Central memory CD4-positive, alpha-beta T cell (primary cell): ENCODE measurements at regions not wholly inside any gene's neighbourhood (a gene's known extent, or its start where the extent isn't known, plus 50 kb on each side); places are given as distances from the start of the nearest gene placed in this dataset.

Experiments used
- DNase-seq: peaks from one replicate; pipeline ENCODE4 v3.0.0; 2022

GRCh38 chr6:137434640-137435039 is 59.6 kb downstream of the OLIG3 start:
- no peak for DNase-seq

- DNase-seq = no peak
Observed at GRCh38 chr6:137432054-137432611, 62.1 kb downstream of the OLIG3 start.

- DNase-seq = no peak
Observed at GRCh38 chr6:137430954-137431353, 63.2 kb downstream of the OLIG3 start.

- DNase-seq = no peak
Observed at GRCh38 chr6:137427656-137428290, 66.4 kb downstream of the OLIG3 start.

- DNase-seq = no peak
Observed at GRCh38 chr6:137426007-137426689, 68.0 kb downstream of the OLIG3 start.

- DNase-seq = no peak
Observed at GRCh38 chr6:137424251-137424650, 69.9 kb downstream of the OLIG3 start.

GRCh38 chr6:137423451-137424168 is 70.6 kb downstream of the OLIG3 start:
- DNase-seq = no peak

- no peak for DNase-seq
Observed at GRCh38 chr6:137417396-137417795, 76.8 kb downstream of the OLIG3 start.

GRCh38 chr6:137416376-137417109 is 77.7 kb downstream of the OLIG3 start:
- DNase-seq = no peak

- no peak for DNase-seq
Observed at GRCh38 chr6:137415834-137416190, 78.4 kb downstream of the OLIG3 start.

GRCh38 chr6:137415127-137415833 is 78.9 kb downstream of the OLIG3 start:
- DNase-seq = peak; percentile 63

GRCh38 chr6:137414599-137414998 is 79.6 kb downstream of the OLIG3 start:
- DNase-seq = no peak

GRCh38 chr6:137413482-137413881 is 80.7 kb downstream of the OLIG3 start:
- DNase-seq = no peak

GRCh38 chr6:137412562-137412961 is 81.6 kb downstream of the OLIG3 start:
- DNase-seq = no peak

GRCh38 chr6:137409266-137409777 is 84.9 kb downstream of the OLIG3 start:
- no peak for DNase-seq

GRCh38 chr6:137407816-137408215 is 86.4 kb downstream of the OLIG3 start:
- DNase-seq = no peak

- DNase-seq = no peak
Observed at GRCh38 chr6:137405806-137406205, 88.4 kb downstream of the OLIG3 start.

GRCh38 chr6:137403855-137404254 is 90.3 kb downstream of the OLIG3 start:
- no peak for DNase-seq

GRCh38 chr6:137403443-137403842 is 90.8 kb downstream of the OLIG3 start:
- no peak for DNase-seq

GRCh38 chr6:137402143-137402680 is 92.0 kb downstream of the OLIG3 start:
- no peak for DNase-seq

GRCh38 chr6:137401088-137401487 is 93.1 kb downstream of the OLIG3 start:
- no peak for DNase-seq
